ENCODE measurements at regions not wholly inside any gene's neighbourhood (a gene's known extent, or its start where the extent isn't known, plus 50 kb on each side); places are given as distances from the start of the nearest gene placed in this dataset.

DNA sequence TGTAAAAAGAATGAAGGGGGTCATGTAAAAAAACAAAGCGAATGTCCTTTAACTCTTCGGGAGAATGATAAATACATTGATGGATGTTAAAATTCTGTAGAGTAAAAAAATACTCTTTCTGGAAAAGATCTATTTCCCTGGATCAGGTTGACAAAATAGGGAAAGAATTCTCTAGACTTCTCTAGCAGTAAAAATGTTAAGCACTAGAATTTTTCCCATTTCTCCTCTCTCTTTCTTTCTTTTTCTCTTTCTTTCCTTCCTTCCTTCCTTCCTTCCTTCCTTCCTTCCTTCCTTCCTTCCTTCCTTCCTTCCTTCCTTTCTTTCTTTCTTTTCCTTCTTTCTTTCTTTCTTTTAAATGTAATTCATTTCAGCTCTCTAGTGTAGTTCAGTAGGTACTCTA, 552.5 kb downstream of the LRFN5 start:
- no peak for DNase-seq

DNA sequence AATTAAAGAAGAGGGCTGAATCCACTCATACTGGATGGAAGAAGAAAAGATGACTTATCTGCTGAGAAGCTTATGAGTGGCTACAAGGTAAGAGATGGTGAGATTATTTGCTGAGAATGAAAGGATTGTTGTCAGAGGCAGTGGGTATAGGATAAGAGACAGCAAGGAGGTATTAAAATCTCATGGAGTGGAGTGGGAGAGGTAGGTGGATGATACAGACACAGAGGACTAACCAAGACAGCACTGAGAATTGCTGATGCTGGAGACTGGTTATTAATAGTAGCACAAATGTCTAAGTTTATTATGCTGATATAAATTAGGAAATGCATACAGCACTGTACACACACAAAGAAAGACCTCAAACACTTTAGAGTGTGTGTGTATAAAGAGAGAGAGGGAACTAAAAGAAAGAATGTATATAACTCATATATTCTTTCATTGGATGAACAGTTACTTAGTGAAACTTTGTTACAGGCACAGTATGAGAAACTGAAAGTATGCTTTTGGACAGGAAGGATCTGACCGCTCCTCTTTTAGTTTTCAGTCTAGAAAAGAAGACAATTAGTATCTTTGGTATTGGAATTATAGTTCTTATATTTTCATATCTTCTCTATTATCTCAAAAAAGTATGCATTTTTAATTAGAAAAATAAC, 543.1 kb downstream of the LRFN5 start:
- DNase-seq, result no peak

DNA sequence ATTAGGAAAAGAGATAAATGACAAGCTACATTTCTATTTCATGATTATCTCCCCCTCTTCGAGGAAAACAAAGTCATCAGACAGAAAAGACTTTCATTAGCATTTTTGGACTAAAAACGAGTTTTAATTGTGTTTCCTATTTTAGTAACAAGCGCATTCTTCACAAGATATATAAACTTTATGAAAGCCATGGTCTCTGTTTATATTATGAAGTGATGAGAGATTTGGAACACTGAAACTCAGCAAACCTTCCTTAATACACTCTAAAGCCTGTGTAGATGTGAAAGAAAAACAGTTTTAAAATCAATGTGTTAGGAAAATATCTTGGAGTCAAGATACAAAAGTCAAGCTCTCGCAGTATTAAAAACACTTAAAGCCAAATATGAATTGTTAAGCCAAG, 539.1 kb downstream of the LRFN5 start:
- DNase-seq, result no peak

DNA sequence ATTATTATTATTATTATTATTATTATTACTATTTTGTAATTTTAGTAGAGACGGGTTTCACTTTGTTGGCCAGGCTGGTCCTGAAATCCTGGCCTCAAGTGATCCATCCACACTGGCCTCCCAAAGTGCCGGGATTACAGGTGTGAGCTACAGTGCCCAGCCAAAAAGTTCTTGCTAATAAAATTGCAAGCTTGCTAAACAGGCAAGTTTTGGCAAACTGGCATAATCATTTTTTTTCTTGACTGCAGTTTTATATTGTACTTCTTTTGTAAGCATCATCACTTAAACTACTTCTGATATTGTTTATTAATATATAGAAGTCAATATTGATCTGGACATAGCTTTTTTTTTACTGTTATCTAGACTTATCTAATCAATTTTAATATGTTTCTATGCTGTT, 536.4 kb downstream of the LRFN5 start:
- no peak for DNase-seq

DNA sequence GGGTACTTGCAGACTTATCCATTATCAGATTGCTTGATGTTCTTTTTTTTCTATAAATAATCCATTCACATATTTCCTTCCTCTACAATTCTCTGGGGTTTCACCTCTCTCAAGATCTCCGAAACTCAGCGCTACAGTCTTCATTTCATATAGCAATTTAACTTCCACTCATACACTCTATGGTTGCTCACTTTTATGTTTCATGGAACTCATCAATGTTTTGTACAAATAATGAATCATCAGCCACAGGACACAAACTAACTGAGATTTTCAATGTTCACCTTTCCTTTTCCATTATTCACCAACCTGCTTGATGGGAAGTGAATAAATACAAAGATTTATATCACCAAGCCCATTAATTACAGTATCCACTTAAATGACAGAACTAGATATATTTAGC, 534.7 kb downstream of the LRFN5 start:
- no peak for DNase-seq

DNA sequence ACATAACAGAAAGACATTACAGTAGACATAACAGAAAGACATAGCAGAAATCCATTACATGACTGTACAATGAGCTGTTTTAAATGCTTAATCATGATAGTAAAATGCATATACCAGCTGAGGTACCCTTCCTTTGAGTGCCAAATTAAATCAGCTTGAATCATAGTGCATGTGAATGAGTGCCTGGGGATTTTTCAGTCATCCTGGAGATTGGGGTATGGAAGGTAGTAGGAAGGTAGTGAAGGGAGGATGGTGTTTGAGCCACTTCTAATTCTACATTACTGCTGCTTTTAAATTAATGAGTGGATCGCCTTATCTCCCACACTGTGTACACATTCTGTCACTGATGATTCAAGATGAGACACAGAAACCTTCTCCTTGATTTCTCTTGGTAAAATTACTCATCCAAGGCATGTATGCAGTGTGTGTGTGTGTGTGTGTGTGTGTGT, 534.2 kb downstream of the LRFN5 start:
- no peak for DNase-seq

DNA sequence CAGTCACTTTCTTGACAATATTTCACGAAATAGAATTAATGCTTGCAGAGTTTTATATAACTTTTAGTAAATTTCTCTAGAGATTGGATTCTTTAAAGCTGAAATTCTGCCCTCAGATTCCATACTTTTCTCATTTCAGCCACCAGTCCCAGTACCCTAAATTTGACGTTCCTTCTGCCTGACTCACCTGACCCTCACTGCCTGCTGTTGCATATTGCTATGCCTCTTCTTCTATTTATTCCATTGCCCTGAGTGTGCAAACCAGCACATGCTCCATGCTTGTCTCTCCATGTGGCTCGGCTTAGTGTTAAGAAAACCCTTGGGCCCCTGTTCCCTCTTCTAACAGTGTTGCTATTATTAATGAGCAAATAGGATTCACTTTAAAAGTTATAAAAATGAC, 533.3 kb downstream of the LRFN5 start:
- no peak for DNase-seq

DNA sequence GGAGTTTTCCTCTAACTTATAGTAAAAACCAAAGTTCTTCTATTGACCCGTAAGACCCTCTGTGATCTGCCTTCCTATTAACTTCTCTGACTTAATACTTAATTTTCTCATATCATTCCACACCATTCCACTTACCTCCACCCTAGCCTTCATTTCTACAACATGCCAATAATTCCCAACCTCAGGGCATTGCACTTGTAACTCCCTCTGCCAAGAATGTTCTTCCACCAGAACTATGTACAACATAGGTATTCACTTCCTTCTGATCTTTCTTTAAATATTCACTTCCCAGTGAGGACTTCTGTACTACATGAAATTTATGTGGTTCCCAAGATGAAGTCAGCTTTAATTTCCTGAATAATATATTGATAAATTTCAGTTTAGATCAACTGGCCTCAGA, 531.7 kb downstream of the LRFN5 start:
- DNase-seq, result no peak

DNA sequence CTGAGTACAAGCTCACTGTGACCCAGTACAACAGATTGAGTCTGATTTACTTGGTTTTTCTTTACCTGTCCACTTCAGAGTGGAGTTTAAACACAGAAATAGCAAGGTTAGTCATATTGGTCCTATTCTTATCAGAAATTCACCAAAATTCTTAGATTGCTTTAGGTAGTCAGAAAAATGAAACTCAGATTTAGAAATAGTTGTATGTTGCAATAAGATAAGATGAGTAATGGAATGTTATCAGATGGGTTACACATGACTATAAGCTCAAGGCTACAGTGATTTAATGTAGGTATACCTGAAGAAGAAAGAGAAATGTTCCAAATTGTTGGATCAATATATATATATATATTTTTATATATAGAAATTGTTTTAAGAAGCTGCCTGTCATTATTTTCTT, 524.1 kb downstream of the LRFN5 start:
- DNase-seq, result no peak

DNA sequence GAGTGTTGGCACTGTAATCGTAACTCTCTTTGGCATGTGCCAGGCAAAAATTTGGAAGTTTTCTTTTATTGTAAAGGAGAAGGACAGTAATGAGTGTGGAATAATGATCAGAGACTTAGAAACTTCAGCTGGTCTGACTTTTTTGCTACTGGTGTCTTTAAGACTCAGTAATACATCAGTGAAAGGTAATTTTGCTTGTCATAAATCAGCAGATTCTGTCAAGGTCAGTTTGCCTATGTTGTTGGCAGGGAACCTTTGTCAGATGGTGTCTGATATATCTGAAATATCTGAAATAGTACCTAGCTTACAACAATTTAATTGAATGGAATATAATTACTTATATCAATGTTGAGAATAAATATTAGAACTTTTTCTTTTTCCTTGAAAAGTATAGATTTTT, 516.9 kb downstream of the LRFN5 start:
- DNase-seq, result no peak

DNA sequence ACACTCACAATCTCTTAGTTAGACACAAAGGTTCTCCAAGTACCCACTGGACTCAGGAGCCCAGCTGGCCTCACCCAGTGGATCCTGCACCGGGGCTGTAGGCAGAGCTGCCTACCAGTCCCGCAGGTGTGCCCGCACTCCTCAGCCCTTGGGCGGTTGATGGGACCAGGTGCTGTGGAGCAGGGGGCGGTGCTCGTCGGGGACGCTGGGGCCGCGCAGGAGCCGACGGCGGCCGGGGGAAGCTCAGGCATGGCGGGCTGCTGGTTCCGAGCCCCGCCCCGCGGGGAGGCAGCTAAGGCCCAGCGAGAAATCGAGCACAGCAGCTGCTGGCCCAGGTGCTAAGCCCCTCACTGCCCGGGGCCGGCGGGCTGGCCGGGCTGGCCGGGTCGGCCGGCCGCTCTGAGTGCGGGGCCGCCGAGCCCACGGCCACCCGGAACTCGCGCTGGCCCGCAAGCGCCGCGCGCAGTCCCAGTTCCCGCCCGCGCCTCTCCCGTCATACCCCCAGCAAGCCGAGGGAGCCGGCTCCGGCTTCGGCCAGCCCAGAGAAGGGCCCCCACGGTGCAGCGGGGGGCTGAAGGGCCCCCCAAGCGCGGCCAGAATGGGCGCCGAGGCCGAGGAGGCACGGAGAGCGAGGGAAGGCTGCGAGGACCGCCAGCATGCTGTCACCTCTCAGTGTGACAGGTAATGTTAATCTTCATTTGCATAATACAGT, 506.8 kb downstream of the LRFN5 start:
- no peak for DNase-seq

DNA sequence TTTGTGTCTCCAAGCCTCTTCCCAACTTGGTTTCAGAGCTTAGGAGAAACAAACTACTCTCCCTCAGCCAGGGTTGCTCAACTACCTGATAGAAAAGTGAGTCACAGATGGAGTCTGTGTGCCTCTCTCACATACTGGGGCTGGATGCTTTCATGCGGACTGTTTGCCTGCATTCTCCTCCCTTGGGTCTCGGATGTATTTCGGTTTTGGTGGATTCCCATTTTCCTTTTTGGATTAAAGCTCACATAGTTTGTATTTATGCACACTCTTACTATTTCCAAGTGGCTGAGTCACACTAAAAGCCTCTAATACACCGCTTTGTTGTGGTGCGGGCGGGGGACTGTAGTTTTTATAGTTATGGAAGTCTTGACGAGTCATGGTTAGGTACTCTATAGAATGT, 505.4 kb downstream of the LRFN5 start:
- DNase-seq, result no peak

DNA sequence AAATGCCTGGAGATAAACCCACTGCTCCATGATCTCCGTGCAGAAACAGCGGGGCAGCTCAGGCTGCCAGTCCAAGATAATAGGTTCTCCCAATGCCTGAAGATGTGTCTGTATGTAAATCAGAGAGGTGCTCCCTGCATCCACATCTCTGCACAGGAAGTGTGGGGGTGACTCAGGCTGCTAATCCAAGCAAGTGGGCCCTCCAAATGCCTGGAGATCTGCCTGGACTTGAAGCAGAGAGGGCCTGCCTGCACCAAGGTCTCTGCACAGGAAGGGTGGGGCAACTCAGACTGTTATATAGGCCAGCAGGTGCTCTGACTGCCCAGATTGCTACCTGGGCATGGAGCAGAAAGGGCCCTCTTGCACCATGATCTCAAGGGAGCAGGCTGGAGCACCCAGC, 504.7 kb downstream of the LRFN5 start:
- DNase-seq, result no peak

DNA sequence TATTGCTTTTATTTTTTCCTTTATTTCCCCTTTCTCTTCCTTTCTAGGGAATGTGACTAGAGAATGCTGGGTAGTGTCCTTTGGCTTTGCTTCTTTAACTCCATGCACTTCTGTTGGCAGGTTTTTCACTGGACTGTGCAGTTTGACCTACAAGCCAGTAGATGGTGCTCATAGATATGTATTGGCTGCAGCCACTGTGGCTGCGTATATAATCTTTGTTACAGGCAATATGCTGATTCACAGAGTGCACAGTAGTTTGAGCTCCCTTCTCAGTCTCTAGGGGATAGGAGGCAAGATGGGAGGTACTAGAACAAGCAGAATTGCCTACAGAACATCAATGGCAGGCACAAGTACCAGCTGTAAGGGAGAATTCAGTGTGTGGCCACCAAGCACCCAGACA, 503.5 kb downstream of the LRFN5 start:
- no peak for DNase-seq

DNA sequence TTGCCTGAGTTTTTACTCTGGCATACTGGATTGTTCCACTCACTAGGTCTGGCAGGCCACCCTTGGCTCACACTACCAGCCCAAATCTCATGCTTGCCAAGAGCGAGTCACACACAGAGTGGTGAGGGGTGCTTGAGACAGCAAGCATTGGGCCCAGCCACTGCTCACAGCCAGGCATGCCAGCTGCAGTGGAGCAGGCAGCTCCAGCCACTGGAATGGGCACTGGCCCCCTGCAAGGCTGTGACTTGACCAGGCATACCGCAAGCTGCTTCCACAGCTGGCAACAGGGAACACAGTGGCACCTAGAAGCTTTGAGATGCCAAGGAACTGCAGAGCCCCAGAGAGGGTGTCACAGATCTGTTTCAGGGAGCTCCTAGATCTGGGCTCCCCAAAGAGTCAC, 488.5 kb downstream of the LRFN5 start:
- no peak for DNase-seq

DNA sequence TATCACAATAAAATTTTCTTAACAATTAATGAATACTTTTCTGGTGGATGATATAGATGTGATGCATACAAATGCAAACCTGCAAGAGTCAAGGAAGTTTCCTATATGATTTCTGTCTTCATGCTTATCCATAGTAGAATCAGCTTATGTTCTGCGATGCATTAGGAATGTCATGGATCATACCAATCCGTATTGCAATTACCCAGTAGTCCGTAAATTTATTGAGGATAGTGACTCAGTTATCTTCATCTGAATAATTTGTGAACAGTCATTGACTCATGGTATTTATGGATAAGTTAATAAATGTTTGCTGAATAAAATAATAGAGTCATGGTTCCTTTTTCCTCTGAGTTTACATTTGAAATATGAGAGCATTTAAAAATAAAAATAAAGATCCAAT, 483.4 kb downstream of the LRFN5 start:
- no peak for DNase-seq

DNA sequence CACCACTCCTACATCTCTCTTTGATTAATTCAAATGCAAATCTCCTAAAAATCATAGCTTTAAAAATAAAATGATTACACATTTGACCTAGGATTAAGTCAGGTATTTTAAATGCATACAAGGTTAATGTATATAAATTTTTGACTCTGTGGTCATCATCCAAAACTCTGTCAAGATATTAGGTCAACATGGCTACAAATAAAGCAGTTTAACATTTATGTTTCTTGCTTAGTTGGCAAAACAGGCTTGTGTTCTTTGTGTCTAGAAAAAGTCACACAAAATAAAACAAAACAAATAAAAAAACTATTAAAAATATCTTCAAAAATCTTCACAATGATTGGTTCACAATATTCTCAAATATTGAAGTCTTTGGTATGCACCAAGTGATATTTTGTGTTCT, 473.2 kb downstream of the LRFN5 start:
- no peak for DNase-seq

DNA sequence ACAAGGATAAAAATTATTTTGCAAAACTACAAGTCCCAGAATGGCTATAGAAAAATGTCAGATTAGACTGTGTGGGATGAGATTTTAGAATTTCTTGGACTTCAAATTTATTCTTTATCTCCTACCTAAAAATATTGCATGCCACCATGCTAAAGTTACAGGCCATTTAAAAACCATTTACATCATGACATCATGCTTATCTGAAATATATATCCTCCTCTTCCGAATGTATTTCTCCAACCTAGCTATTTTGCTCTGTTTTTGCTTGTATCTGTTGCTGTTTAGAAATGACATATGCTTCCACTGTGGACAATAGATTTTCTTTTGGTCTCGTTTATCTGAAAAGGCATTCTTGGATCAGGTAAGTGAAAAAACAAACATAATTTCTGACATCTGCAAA, 471.7 kb downstream of the LRFN5 start:
- DNase-seq, result no peak

DNA sequence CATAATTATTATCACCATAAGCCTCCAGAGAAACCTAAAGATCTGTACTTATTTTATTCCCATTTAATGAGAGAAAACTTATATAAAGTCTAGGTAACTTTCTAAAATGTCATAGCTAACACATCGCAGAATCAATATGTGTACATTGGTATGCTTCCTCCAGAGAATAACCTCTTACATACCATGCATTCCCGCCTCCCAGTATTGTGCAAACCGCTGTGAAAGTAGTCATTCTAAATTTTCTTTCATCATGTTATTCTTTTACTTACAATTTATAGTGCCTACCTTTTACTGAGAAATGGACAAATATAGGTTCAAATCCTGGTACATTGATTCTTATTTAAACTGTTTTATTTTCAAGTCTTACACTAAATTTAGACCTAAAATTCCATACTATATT, 463.4 kb downstream of the LRFN5 start:
- no peak for DNase-seq

DNA sequence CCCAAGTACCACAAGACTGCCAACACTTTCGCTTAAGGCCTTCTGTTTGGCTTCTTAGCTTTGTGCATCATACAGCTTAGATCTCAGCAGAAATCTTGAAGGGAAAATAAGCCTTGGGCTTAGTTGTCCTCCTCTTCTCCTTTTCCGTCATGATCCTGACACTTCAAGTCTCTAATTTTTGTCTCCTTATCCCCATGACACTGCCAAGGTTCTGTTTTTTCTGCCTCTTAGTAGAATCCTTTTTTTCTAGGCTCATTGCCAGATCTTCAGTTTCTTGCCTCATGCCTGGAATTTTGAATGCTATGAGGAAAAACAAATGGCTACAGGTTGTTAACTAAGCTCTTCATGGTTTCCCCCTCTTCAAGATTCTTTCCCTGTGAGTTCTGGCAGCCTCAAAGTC, 450.4 kb downstream of the LRFN5 start:
- no peak for DNase-seq

DNA sequence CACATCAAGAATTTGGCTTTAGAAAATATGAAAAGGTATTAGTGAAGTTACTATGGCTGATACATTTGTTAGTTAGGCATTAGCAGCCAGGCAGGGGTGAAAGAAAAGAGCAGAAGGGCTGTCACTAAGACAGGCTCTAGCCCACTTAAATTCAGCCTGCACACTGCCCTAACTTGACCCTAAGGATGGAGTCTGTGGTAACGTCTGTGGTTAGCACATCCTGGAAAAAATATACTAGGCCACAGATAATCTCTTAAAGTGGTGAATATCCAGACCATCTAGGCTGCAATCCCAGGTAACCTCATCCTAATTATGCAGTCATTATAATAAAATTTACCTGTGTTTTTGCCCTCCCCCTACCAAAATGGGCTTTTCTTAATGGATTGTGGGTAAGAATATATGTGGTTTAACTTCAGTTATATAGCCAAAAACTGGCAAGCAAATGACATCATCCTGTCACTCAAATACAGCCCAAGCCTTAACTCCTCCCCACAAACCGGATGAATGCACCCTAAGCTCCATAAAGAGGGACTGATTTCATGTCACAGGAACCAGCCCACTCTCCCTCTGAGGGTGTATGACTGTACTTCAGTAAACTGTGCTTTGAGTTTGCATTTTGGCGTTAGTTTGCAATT, 440.9 kb downstream of the LRFN5 start:
- no peak for DNase-seq

DNA sequence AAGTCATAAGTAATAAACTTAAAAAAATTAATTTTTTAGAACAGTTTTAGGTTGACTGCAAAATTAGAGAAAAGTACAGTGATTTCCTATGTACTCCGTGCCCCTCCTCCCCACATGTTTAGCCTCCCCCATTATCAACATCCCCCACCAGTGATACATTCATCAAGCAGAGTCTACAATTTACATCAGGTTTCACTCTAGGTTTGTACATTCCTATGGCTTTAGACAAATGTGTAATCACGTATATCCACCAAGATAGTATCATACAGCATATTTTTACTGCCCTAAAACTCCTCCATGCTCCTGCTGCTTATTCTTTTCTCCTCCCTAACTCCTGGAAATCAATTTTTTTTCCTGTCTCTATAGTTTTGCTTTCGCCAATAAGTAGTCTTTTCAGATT, 438.7 kb downstream of the LRFN5 start:
- DNase-seq, result no peak

DNA sequence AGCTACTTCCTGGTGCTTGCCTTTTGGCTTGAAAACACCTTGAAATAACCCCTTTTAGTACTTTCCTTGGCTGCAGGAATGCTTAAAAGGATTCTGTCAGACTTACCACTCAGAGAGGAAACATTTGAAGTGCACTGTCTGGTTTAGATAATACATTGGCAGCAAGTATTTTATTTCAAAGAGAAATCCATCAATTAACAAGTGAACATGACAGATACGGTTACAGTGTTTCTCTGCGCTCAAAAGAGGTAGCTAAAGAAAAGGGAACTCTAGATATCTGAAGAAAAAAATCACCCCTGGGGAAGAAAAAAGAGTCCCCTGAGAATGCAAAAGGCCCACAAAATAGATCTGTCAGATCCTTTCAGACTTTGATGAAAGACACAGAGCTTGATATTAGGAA, 421.9 kb downstream of the LRFN5 start:
- no peak for DNase-seq

DNA sequence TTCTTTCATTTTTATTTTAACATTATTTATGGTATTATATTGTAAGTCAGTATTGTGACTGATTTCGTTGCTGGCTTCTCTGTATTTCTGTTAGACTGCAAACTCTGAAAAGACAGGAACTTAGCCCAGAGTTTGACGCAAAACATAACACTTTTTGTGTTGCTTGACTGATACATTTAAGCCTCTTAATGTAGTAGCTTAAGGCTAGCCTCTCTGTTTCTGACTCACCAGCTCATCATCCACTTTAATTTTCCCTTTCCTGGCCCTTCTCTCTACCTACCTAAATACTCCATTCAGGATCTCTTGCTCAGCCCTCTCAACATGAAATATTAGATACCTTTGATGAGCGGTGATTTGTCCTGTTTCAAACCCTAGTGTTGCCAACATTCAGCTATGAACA, 420.6 kb downstream of the LRFN5 start:
- no peak for DNase-seq

DNA sequence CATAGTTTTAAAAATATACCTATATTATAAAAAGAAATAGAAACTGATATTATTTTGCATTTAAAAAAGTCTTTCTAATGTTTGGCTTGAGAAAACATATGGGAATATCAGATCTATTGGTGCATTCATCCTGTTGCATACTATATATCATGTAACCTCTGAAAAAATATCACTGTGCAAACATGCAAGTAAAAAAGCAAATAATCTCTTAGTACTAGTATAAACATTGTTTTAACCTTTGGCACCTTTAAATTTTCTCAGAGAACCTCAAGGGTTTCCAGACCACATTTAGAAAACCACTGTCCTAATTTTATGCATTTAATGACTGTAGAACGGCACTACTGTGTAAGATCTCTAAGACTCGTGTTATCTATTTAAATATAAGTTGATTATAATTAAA, 416.8 kb downstream of the LRFN5 start:
- no peak for DNase-seq

Data from CD4-positive, alpha-beta T cell treated with Interleukin-21 for 1 hour (primary cell).